ENCODE measurements at regions not wholly inside any gene's neighbourhood (a gene's known extent, or its start where the extent isn't known, plus 50 kb on each side); places are given as distances from the start of the nearest gene placed in this dataset.

DNA sequence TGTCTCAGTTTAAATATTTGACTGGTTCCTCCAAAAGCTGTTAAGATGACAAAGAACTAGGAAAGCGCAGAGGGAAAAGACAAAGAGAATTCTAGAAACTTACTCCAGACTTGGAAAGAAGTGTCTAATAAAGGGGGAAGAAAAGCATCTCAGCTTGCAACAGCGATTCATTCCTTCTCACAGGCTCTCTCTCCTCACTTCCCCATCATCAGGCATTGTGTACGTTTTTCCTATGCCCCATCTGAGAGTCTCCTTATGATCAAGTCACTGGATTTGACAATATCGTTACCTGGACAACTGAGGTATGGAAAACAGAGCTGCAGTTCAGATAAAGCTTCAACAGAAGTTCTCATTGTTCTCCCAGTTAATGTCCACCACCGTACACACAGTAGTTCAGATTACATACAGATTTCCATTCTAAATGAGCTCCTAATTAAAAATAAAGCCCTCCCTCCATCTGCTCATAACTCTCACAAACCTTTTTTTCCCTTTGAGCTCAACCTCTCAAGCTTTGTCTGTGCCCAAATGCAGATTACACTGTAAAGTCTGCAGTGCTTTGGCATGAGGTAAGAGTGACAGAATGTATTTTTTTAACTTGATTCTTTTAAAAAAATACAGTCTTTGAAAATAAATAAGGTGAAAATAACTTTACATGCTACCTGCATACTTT, 254.4 kb upstream of the THBS1 start:
- peaks cover 2 to 4% of the 10 kb centered on the region in 2 donors for H3K36me3 Mint-ChIP-seq
- Histone ChIP-seq H3K27me3 (ENCODE audit: control insufficient read depth in 2 of 2, insufficient read depth in 2 of 2, low read length in 2 of 2) (no peaks in the 10 kb centered on the region), H3K27ac (ENCODE audit: low read depth in 1 of 2, low read length in 2 of 2) (peak overlapping the region; percentile 8 to 88), H3K4me1 (ENCODE audit: control insufficient read depth in 1 of 2, insufficient read depth in 2 of 2, low read length in 2 of 2) (peaks cover 57 to 58% of the 10 kb centered on the region in 2 donors), H4K20me1 (ENCODE audit: insufficient read depth, low read length) (no peaks in the 10 kb centered on the region), H3K79me2 (ENCODE audit: insufficient read depth, low read length) (no peaks in the 10 kb centered on the region), H3K4me3 (replicated peaks in 1 of 3; ENCODE audit: low read depth in 2 of 3, low read length in 3 of 3) (no peak overlapping the region), H3K36me3 (replicated peaks in 1 of 2; ENCODE audit: control insufficient read depth in 1 of 2, insufficient read depth in 2 of 2, low read length in 2 of 2) (no peaks in the 10 kb centered on the region), H3K9me3 (replicated peaks in 1 of 2; ENCODE audit: control insufficient read depth in 1 of 2, insufficient read depth in 1 of 2, low read length in 2 of 2) (peaks cover 0 to 4% of the 10 kb centered on the region in 2 donors), H2AFZ (ENCODE audit: insufficient read depth, low read depth, low read length, poor library complexity, severe bottlenecking) (no peak overlapping the region), H3K4me2 (replicated peaks; ENCODE audit: extremely low read depth, low read length, poor library complexity, severe bottlenecking) (no peak overlapping the region), H3K9ac (ENCODE audit: insufficient read depth, low read length, poor library complexity, severe bottlenecking) (peak overlapping the region; percentile 9)
- TF ChIP-seq, protein P1, sequence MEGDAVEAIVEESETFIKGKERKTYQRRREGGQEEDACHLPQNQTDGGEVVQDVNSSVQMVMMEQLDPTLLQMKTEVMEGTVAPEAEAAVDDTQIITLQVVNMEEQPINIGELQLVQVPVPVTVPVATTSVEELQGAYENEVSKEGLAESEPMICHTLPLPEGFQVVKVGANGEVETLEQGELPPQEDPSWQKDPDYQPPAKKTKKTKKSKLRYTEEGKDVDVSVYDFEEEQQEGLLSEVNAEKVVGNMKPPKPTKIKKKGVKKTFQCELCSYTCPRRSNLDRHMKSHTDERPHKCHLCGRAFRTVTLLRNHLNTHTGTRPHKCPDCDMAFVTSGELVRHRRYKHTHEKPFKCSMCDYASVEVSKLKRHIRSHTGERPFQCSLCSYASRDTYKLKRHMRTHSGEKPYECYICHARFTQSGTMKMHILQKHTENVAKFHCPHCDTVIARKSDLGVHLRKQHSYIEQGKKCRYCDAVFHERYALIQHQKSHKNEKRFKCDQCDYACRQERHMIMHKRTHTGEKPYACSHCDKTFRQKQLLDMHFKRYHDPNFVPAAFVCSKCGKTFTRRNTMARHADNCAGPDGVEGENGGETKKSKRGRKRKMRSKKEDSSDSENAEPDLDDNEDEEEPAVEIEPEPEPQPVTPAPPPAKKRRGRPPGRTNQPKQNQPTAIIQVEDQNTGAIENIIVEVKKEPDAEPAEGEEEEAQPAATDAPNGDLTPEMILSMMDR (IDR thresholded peaks at IDR 0.05): no peak
- 55% methylated on average over 3 of the region's 5 CpGs for WGBS (ENCODE audit: insufficient coverage)
- H3K27ac Mint-ChIP-seq: peak overlapping the region; percentile 95 to 99 (median 98)
- H3K9me3 Mint-ChIP-seq: peaks cover 3 to 10% (median 5%) of the 10 kb centered on the region in 7 donors
- peak overlapping the region in 1 of 2 donors; percentile 53 for H3K4me3 Mint-ChIP-seq
- H3K4me1 Mint-ChIP-seq: peaks cover 59% of the 10 kb centered on the region
- peak; percentile 37 to 64 (median 57) for DNase-seq
- no peaks in the 10 kb centered on the region for H3K27me3 Mint-ChIP-seq (ENCODE audit: low read depth in 3 of 3)
- intact Hi-C loops (cut with micrococcal nuclease): loop anchor here (5.0 to 10.0 kb wide), 5 partner anchors 61 to 101 kb away; no protein-coding TSS in a partner anchor

DNA sequence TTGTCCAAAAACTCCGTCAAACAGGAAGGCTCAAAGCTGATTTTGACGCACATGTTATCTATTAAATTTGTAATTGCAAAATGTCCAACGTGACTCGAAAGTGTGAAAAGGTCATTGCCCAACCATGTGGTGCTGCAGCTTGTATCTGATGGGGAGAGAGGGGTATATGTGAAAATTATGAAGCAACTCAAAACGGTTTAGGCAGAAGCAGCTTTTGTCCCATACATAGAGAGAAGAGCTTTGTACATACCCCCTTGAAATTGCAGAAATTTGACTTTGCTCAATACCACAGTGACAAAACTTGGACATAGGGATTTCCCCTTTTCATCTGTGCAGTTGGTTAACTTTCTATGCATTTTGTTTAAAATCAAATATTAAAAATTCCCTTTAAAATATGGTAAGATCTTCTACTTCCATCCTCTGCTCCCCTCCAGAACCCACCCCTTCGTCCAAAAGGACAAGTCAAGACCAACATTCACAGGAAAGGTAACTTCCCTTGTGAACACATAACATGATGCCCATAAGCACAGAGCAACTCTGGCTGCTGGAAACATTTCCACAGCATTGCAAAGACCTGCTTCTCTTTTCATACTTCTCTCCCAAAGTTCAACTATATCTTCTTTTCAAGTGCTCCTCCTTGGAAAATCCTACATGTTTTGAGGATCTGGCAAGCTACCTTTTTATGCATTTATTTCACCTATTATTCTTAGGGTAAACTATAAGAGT, 253.7 kb upstream of the THBS1 start:
- H3K36me3 Mint-ChIP-seq: peaks cover 0 to 4% of the 10 kb centered on the region in 2 donors
- Histone ChIP-seq H3K4me3 (replicated peaks in 1 of 3; ENCODE audit: low read depth in 2 of 3, low read length in 3 of 3) (peak overlapping the region in 1 of 3 experiments; percentile 5), H4K20me1 (ENCODE audit: insufficient read depth, low read length) (no peaks in the 10 kb centered on the region), H3K27ac (ENCODE audit: low read depth in 1 of 2, low read length in 2 of 2) (peak overlapping the region; percentile 86 to 88), H3K27me3 (ENCODE audit: control insufficient read depth in 2 of 2, insufficient read depth in 2 of 2, low read length in 2 of 2) (no peaks in the 10 kb centered on the region), H3K4me1 (ENCODE audit: control insufficient read depth in 1 of 2, insufficient read depth in 2 of 2, low read length in 2 of 2) (peaks cover 57 to 59% of the 10 kb centered on the region in 2 donors), H3K4me2 (replicated peaks; ENCODE audit: extremely low read depth, low read length, poor library complexity, severe bottlenecking) (peak overlapping the region; percentile 27), H3K9me3 (replicated peaks in 1 of 2; ENCODE audit: control insufficient read depth in 1 of 2, insufficient read depth in 1 of 2, low read length in 2 of 2) (no peaks in the 10 kb centered on the region), H2AFZ (ENCODE audit: insufficient read depth, low read depth, low read length, poor library complexity, severe bottlenecking) (no peak overlapping the region), H3K79me2 (ENCODE audit: insufficient read depth, low read length) (no peaks in the 10 kb centered on the region), H3K9ac (ENCODE audit: insufficient read depth, low read length, poor library complexity, severe bottlenecking) (peak overlapping the region; percentile 39), H3K36me3 (replicated peaks in 1 of 2; ENCODE audit: control insufficient read depth in 1 of 2, insufficient read depth in 2 of 2, low read length in 2 of 2) (no peaks in the 10 kb centered on the region)
- peak overlapping the region in 1 of 2 donors; percentile 53 for H3K4me3 Mint-ChIP-seq
- intact Hi-C loops (cut with micrococcal nuclease): loop anchor here (5.0 to 10.0 kb wide), 5 partner anchors 60 to 100 kb away; no protein-coding TSS in a partner anchor
- no peaks in the 10 kb centered on the region for H3K27me3 Mint-ChIP-seq (ENCODE audit: low read depth in 3 of 3)
- TF ChIP-seq, protein P1 (IDR thresholded peaks at IDR 0.05): no peak
- 0% methylated on average over 1 of the region's 6 CpGs for WGBS (ENCODE audit: insufficient coverage)
- H3K27ac Mint-ChIP-seq: peak overlapping the region; percentile 95 to 99 (median 98)
- DNase-seq: peak; percentile 95 to 97 (median 97)
- H3K9me3 Mint-ChIP-seq: peaks cover 0 to 3% (median 1%) of the 10 kb centered on the region in 7 donors
- peaks cover 60% of the 10 kb centered on the region for H3K4me1 Mint-ChIP-seq
